Stomach (tissue), 8 donors: ENCODE measurements at regions not wholly inside any gene's neighbourhood (a gene's known extent, or its start where the extent isn't known, plus 50 kb on each side); places are given as distances from the start of the nearest gene placed in this dataset.

ENCODE experiments used
- DNase-seq, 2 donors: peaks; one replicate each; pipeline versions ENCODE4 v3.0.0 to v3.0.0-alpha.2; 2013 to 2019
- H3K27ac ChIP-seq, 5 donors: fragments of 200-600 bp in 4 of 5; sonication (generic) in 4 of 5; one replicate each; pipeline ENCODE4 v1.5.1; 2013 to 2019; ENCODE audit warnings: mild to moderate bottlenecking in 1 of 5, moderate library complexity in 1 of 5
- H3K27me3 ChIP-seq, 3 donors: fragments of 200-600 bp; sonication (generic); one replicate each; pipeline ENCODE4 v1.5.1; 2017 to 2019; ENCODE audit warnings: mixed run types in 1 of 3
- H3K36me3 ChIP-seq, 4 donors: fragments of 200-600 bp; sonication (generic); 1 replicate in 3 of 4; 2 replicates in 1 of 4; pipeline ENCODE4 v1.5.1; 2016 to 2019
- H3K4me1 ChIP-seq, 4 donors: fragments of 200-600 bp; sonication (generic); one replicate each; pipeline ENCODE4 v1.5.1; 2016 to 2019
- H3K4me3 ChIP-seq, 4 donors: fragments of 200-600 bp; sonication (generic) in 3 of 4; one replicate each; pipeline ENCODE4 v1.5.1; 2016 to 2019; ENCODE audit warnings: mild to moderate bottlenecking in 1 of 4
- H3K9me3 ChIP-seq, 4 donors: fragments of 200-600 bp; sonication (generic); one replicate each; pipeline ENCODE4 v1.5.1; 2016 to 2019
- CTCF ChIP-seq, 7 experiments: fragments of 450-650 bp in 4 of 7; fragments of 200-600 bp in 3 of 7; sonication (generic) in 3 of 7; IDR thresholded peaks; one replicate each; pipeline ENCODE4 v1.5.1; 2016 to 2019; ENCODE audit warnings: antibody characterized with exemption in 7 of 7, control low read depth in 2 of 7, mild to moderate bottlenecking in 1 of 7
- EP300 ChIP-seq: sonication (generic); formaldehyde crosslinking; IDR thresholded peaks from one replicate; pipeline ENCODE4 v1.6.1; 2017; ENCODE audit warnings: antibody characterized with exemption
- POLR2A ChIP-seq, 4 donors: fragments of 450-650 bp; IDR thresholded peaks; one replicate each; pipeline ENCODE4 v1.6.1; 2016; ENCODE audit warnings: antibody characterized with exemption in 4 of 4, control low read depth in 2 of 4, mild to moderate bottlenecking in 1 of 4, moderate library complexity in 1 of 4
- POLR2AphosphoS5 ChIP-seq, 3 donors: sonication (generic); formaldehyde crosslinking; IDR thresholded peaks; one replicate each; pipeline ENCODE4 v1.6.1; 2016; ENCODE audit warnings: antibody characterized with exemption in 3 of 3
- WGBS, 5 donors: extraction: QIAGEN DNeasy Blood & Tissue Kit in 3 of 5; methylation state at CpG; one replicate each; pipeline versions ENCODE4 v1.1.5 to v1.1.7; 2013 to 2018; 5-methylcytosine and 5-hydroxymethylcytosine counted together
- intact Hi-C: fragments of 100-400 bp; cut with DNase I; formaldehyde crosslinking; loops from one replicate; pipeline ENCODE4 v1.15.1; 2023; ENCODE audit warnings: low total_unique reads
- donor health status: healthy with polysubstance abuse.
- donor health status: Bipolar disorder and iron deficiency.
- donor health status: healthy.

- TF ChIP-seq POLR2AphosphoS5 (IDR thresholded peaks at IDR 0.05) (no peak), POLR2A (IDR thresholded peaks at IDR 0.05) (no peak), CTCF (IDR thresholded peaks at IDR 0.05) (no peak), EP300 (no peak)
- no peak overlapping the region for H3K27ac ChIP-seq
- WGBS, 5 donors, result 72 to 87% (median 80%) methylated on average over 8 of the region's 8 CpGs
- H3K36me3 ChIP-seq, result no peaks in the 10 kb centered on the region
- H3K4me1 ChIP-seq, result no peaks in the 10 kb centered on the region
- intact Hi-C loops, result no loop called here
- no peaks in the 10 kb centered on the region for H3K9me3 ChIP-seq
- H3K4me3 ChIP-seq, result no peak overlapping the region
- H3K27me3 ChIP-seq, result peaks cover 0 to 3% (median 0%) of the 10 kb centered on the region in 3 donors
- DNase-seq, result no peak
Measured at GRCh38 chr16:51576498-51577195, 425.6 kb upstream of the SALL1 start.

DNA sequence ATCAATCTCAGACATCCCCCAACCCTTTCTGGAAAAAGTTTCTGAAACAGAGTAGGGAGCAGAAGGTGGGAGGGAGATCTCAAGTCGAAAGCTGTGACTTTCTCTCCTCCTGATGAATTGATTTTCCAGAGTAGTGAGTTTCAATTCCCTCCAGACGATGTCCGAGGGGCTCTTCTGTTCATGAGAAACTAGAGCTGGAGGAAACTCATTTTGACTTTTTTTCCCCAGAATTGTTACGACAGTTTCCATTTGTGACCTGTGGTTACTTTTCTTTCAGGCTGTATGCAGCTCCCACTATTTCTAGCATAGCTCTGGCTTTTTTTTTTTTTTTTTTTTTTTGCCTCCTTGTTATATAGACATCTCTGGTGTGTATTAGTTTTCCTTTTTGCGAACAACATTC lies 422.1 kb upstream of the SALL1 start:
- DNase-seq, result no peak
- Histone ChIP-seq H3K36me3 (no peaks in the 10 kb centered on the region), H3K27ac (no peak overlapping the region), H3K9me3 (no peaks in the 10 kb centered on the region), H3K4me1 (no peaks in the 10 kb centered on the region), H3K4me3 (no peak overlapping the region), H3K27me3 (peaks cover 0 to 3% (median 0%) of the 10 kb centered on the region in 3 donors)
- WGBS, 5 donors, result 71 to 83% (median 75%) methylated on average over 5 of the region's 5 CpGs
- intact Hi-C loops, result no loop called here
- no peak for TF ChIP-seq EP300

DNA sequence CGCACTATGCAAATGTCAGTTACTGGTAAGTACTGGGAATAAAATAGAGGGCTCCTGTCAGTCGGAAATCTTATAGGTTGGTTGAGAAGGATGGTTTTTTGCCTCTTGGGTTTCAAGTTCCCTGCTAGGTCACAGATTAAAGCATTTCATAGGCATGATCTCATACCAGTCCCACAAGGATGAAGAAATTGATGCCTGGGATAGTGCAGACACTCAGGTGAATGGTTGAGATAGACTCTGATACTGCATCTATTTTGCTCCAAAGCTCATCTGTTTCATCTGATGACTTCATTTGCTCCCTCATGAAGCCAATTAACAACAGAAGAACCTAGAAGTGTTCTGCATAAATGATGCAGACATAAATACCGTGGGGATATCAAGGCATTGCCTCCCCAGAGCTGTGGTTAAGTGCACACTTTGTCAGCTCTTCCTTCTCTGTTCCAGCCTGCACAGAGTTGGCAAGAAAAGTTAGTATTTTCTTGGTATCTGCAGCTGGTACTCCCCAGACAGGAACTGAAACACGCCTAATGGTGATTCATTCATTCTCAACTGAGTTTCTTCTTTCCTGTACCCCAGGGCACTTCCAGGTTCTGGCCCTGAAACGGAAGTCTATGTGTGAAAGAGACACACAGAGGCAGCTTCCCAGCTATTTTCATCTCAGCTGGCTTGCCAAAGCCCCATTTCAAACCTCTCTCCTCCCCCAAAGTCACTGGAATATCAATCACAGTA lies 418.3 kb upstream of the SALL1 start:
- H3K27ac ChIP-seq, result no peak overlapping the region
- no peaks in the 10 kb centered on the region for H3K9me3 ChIP-seq
- no peaks in the 10 kb centered on the region for H3K27me3 ChIP-seq
- no peak for DNase-seq
- no peak overlapping the region for H3K4me3 ChIP-seq
- 61 to 70% (median 68%) methylated on average over 5 of the region's 5 CpGs for WGBS, 5 donors
- intact Hi-C loops, result no loop called here
- no peaks in the 10 kb centered on the region for H3K36me3 ChIP-seq
- no peaks in the 10 kb centered on the region for H3K4me1 ChIP-seq
- TF ChIP-seq POLR2A (IDR thresholded peaks at IDR 0.05) (no peak), EP300 (no peak), POLR2AphosphoS5 (IDR thresholded peaks at IDR 0.05) (no peak)

GRCh38 chr16:51567911-51568310 lies 416.8 kb upstream of the SALL1 start:
- no peak for TF ChIP-seq POLR2A (IDR thresholded peaks at IDR 0.05)
- H3K4me3 ChIP-seq, result no peak overlapping the region
- intact Hi-C loops, result no loop called here
- no peaks in the 10 kb centered on the region for H3K9me3 ChIP-seq
- H3K4me1 ChIP-seq, result no peaks in the 10 kb centered on the region
- 71 to 88% (median 82%) methylated on average over 3 of the region's 3 CpGs for WGBS, 5 donors
- no peak for DNase-seq
- no peaks in the 10 kb centered on the region for H3K27me3 ChIP-seq
- no peak overlapping the region for H3K27ac ChIP-seq
- no peaks in the 10 kb centered on the region for H3K36me3 ChIP-seq

DNA sequence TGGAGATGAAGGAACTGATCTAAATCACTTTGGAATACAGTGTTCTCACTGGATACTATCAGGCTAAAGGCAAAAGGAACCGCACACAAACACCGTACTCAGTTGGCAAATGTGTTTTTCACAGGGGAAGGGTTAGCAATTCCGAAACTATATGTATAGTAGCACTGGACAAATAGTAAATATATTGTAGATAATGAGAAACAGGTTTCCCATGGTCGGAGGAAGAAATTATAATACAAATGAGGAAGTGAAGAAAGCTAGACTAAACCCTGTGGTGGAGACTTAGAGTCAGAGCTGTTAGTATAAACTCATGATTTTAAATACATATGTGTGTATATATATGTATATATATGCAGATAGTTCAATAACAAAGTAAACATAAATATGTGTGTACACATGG lies 414.1 kb upstream of the SALL1 start:
- H3K27ac ChIP-seq, result no peak overlapping the region
- WGBS, 5 donors, result 31 to 63% (median 43%) methylated on average over 4 of the region's 4 CpGs
- no peaks in the 10 kb centered on the region for H3K9me3 ChIP-seq
- DNase-seq, result no peak
- intact Hi-C loops, result no loop called here
- H3K27me3 ChIP-seq, result no peaks in the 10 kb centered on the region
- H3K4me3 ChIP-seq, result no peak overlapping the region
- no peaks in the 10 kb centered on the region for H3K36me3 ChIP-seq
- H3K4me1 ChIP-seq, result no peaks in the 10 kb centered on the region
- no peak for TF ChIP-seq POLR2AphosphoS5 (IDR thresholded peaks at IDR 0.05)
- TF ChIP-seq POLR2A (IDR thresholded peaks at IDR 0.05), result no peak
- TF ChIP-seq CTCF (IDR thresholded peaks at IDR 0.05), result no peak
- no peak for TF ChIP-seq EP300

DNA sequence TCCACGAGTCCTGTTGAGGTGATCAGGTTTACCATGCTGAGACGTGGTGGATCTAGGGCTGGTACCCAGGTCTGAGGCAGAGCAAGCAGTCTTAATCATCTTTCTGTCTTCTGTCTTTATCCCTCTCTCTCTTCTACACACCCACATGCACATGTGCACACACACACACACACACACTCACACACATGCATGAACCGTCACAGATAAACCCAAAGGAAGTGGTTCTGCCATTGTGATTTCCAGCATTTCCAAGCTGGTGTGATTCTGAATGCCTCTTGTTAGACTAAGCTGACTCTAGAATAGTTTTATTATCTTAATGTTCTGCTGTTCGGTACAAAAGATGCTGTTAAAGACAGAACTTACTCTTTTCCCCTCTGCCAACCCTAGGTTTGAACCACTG lies 411.8 kb upstream of the SALL1 start:
- 80 to 86% (median 82%) methylated on average over 4 of the region's 4 CpGs for WGBS, 5 donors
- intact Hi-C loops, result no loop called here
- no peaks in the 10 kb centered on the region for H3K4me1 ChIP-seq

More for the DNA sequence above, 411.8 kb upstream of the SALL1 start:
- no peaks in the 10 kb centered on the region for H3K9me3 ChIP-seq
- no peak overlapping the region for H3K4me3 ChIP-seq
- TF ChIP-seq POLR2A (IDR thresholded peaks at IDR 0.05), result no peak
- TF ChIP-seq CTCF (IDR thresholded peaks at IDR 0.05), result no peak
- no peak for TF ChIP-seq EP300
- TF ChIP-seq POLR2AphosphoS5 (IDR thresholded peaks at IDR 0.05), result no peak
- H3K36me3 ChIP-seq, result no peaks in the 10 kb centered on the region
- DNase-seq, result no peak
- H3K27me3 ChIP-seq, result no peaks in the 10 kb centered on the region
- no peak overlapping the region for H3K27ac ChIP-seq
